Fibroblast of lung (primary cell): ENCODE measurements at regions not wholly inside any gene's neighbourhood (a gene's known extent, or its start where the extent isn't known, plus 50 kb on each side); places are given as distances from the start of the nearest gene placed in this dataset.
"Not testable (repeated sequence)": the region's sequence is repeated elsewhere in the genome, so short reads cannot be mapped to it uniquely, and the experiment has no call there.

Experiments
- DNase-seq, 2 donors: peaks; one replicate each; pipeline versions ENCODE4 v3.0.0 to v3.0.0-alpha.2; 2010; ENCODE audit warnings: low read depth in 2 of 2
- H2AFZ ChIP-seq: 2 replicates; pipeline ENCODE4 v1.5.1; 2012; ENCODE audit warnings: low read length, control low read depth, inconsistent platforms
- H3K27ac ChIP-seq: 2 replicates; pipeline ENCODE4 v1.5.1; 2011; ENCODE audit warnings: low read length, control low read depth; ENCODE audit not compliant: insufficient read depth
- H3K27me3 ChIP-seq: 2 replicates; pipeline ENCODE4 v1.5.1; 2011; ENCODE audit warnings: mild to moderate bottlenecking, low read length; ENCODE audit not compliant: control insufficient read depth, insufficient read depth
- H3K36me3 ChIP-seq: 2 replicates; pipeline ENCODE4 v1.5.1; 2011; ENCODE audit warnings: low read length; ENCODE audit not compliant: control insufficient read depth, insufficient read depth
- H3K4me1 ChIP-seq: 2 replicates; pipeline ENCODE4 v1.5.1; 2011; ENCODE audit warnings: low read length; ENCODE audit not compliant: control insufficient read depth, insufficient read depth; ENCODE audit errors: extremely low read depth
- H3K4me2 ChIP-seq: 2 replicates; pipeline ENCODE4 v1.5.1; 2011; ENCODE audit warnings: low read length, control low read depth; ENCODE audit not compliant: insufficient read depth; ENCODE audit errors: extremely low read depth
- H3K4me3 ChIP-seq, 4 experiments: fragments of 200-600 bp in 1 of 4; sonication (generic) in 1 of 4; replicated peaks in 1 of 4; 2 replicates each; pipeline ENCODE4 v1.5.1; 2011 to 2016; ENCODE audit warnings: low read length in 4 of 4, low read depth in 3 of 4, mild to moderate bottlenecking in 3 of 4, control low read depth in 2 of 4, inconsistent platforms in 1 of 4, mixed read lengths in 1 of 4; ENCODE audit not compliant: insufficient read depth in 1 of 4; ENCODE audit errors: control extremely low read depth in 1 of 4
- H3K79me2 ChIP-seq: 2 replicates; pipeline ENCODE4 v1.5.1; 2012; ENCODE audit warnings: mild to moderate bottlenecking, low read length, inconsistent platforms; ENCODE audit not compliant: control insufficient read depth, insufficient read depth
- H3K9ac ChIP-seq: 2 replicates; pipeline ENCODE4 v1.5.1; 2011; ENCODE audit warnings: mild to moderate bottlenecking, low read length, control low read depth; ENCODE audit not compliant: insufficient read depth
- H3K9me3 ChIP-seq: 2 replicates; pipeline ENCODE4 v1.5.1; 2012; ENCODE audit warnings: low read depth, low read length; ENCODE audit not compliant: control insufficient read depth, insufficient read depth
- H4K20me1 ChIP-seq: 2 replicates; pipeline ENCODE4 v1.5.1; 2011; ENCODE audit warnings: low read length; ENCODE audit not compliant: control insufficient read depth, insufficient read depth; ENCODE audit errors: extremely low read depth
- EZH2 ChIP-seq: IDR thresholded peaks from 2 replicates; pipeline ENCODE4 v1.5.1; 2012; ENCODE audit warnings: low read length, control low read depth, mild to moderate bottlenecking; ENCODE audit errors: missing control alignments
- TF ChIP-seq, protein P1 (sequence below), 2 donors: IDR thresholded peaks in 1 of 2; conservative IDR thresholded peaks in 1 of 2; 1 replicate in 1 of 2; 2 replicates in 1 of 2; pipeline ENCODE4 v1.5.1; 2011 to 2012; ENCODE audit warnings: low read length in 2 of 2, control low read depth in 1 of 2, inconsistent platforms in 1 of 2, low read depth in 1 of 2, mild to moderate bottlenecking in 1 of 2

DNA sequence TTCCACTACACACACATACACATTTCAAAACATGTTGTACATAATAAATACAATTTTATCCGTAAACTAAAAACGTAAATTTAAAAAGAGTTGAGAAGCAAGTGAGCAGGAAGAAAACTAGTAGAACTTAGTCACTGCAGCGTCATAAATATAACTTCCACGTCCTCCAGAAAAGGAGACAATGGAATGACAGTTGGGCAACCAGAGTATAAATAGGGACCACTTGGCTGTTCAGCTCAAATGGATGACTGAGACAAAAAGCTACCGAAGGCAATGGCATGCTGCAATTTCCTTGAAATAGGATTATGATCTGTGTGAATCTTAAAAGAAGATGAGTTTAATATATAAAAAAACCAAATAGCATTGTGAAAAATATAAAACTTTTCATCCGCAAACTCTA, 438.5 kb upstream of the RGMB start:
- no peak overlapping the region for H3K4me3 ChIP-seq
- H2AFZ ChIP-seq = no peak overlapping the region
- H3K9ac ChIP-seq = no peak overlapping the region
- H3K9me3 ChIP-seq = no peaks in the 10 kb centered on the region
- H3K79me2 ChIP-seq = no peaks in the 10 kb centered on the region
- H3K27me3 ChIP-seq = no peaks in the 10 kb centered on the region
- H3K36me3 ChIP-seq = peaks cover 1% of the 10 kb centered on the region
- no peaks in the 10 kb centered on the region for H4K20me1 ChIP-seq
- no peak for DNase-seq
- H3K4me1 ChIP-seq = no peaks in the 10 kb centered on the region
- H3K4me2 ChIP-seq = no peak overlapping the region
- no peak overlapping the region for H3K27ac ChIP-seq
- TF ChIP-seq EZH2 = no peak
- TF ChIP-seq, protein P1, sequence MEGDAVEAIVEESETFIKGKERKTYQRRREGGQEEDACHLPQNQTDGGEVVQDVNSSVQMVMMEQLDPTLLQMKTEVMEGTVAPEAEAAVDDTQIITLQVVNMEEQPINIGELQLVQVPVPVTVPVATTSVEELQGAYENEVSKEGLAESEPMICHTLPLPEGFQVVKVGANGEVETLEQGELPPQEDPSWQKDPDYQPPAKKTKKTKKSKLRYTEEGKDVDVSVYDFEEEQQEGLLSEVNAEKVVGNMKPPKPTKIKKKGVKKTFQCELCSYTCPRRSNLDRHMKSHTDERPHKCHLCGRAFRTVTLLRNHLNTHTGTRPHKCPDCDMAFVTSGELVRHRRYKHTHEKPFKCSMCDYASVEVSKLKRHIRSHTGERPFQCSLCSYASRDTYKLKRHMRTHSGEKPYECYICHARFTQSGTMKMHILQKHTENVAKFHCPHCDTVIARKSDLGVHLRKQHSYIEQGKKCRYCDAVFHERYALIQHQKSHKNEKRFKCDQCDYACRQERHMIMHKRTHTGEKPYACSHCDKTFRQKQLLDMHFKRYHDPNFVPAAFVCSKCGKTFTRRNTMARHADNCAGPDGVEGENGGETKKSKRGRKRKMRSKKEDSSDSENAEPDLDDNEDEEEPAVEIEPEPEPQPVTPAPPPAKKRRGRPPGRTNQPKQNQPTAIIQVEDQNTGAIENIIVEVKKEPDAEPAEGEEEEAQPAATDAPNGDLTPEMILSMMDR (conservative IDR thresholded peaks at IDR 0.05 in 1 of 2, IDR thresholded peaks at IDR 0.05 in 1 of 2; ENCODE audit: low read depth in 1 of 2, low read length in 2 of 2) = no peak

DNA sequence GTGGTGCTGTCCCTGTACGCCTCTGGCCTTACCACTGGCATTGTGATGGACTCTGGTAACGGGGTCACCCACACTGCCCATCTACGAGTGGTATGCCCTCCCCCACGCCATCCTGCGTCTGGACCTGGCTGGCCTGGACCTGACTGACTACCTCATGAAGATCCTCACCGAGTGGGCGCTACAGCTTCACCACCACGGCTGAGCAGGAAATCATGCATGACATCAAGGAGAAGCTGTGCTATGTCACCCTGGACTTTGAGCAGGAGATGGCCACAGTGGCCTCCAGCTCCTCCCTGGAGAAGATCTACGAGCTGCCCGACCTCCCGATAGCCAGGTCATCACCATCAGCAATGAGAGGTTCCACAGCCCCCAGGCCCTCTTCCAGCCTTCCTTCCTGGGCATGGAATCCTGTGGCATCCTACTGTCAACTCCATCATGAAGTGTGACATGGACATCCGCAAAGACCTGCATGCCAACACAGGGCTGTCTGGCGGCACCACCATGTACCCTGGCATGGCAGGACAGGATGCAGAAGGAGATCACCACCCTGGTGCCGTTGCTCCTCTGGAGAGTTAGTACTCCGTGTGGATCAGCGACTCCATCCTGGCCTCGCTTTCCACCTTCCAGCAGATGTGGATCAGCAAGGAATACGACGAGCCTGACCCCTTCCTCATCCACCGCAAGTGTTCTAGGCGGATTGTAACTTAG, 434.2 kb upstream of the RGMB start:
- no peak overlapping the region for H2AFZ ChIP-seq
- TF ChIP-seq, protein P1 (conservative IDR thresholded peaks at IDR 0.05 in 1 of 2, IDR thresholded peaks at IDR 0.05 in 1 of 2; ENCODE audit: low read depth in 1 of 2, low read length in 2 of 2) = no peak
- no peak for TF ChIP-seq EZH2

DNA sequence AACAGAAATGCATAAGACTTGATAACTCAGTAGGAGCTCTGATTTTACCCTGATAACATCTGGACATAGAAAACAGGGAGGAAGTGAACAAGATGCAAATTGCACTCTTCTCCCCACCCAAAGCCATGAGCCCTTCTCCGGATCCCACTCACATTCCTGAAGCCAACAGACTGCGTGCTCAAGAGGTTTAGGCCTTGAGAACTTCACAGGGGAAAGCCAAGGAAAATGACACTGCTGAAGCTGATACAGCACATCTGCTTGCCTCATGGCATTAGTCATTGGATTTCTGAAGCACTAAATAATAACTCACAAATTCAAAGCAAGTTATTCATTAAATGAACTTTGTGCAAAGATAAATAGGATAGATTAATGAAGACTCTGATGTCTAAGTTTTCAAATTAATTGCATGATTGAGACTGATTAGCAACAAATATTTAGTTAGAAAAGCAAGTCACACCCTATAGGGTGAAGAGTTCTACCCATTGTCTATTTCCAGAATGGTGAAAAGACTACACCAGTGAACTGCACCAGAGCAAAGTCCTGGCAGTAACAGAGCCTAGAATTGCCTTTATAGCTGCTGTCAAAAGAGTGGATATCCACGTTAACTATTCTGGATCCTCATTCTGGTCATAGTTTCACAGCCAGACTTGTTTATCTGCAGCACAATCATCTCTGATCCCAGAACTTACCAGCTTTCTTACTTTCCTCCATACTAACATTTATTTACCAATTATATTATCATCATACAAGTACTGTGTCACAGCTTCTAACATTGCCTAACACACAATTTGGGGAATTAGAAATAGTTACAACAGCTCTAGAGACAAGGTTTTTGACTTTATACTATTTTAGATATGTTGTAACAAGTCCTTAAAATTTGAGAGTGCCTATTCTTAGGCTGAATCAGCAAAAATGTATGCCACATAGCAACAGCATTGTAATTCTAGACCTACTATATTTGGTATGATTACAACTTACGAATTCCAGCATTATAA, 432.1 kb upstream of the RGMB start:
- Histone ChIP-seq H3K9ac (peak overlapping the region; percentile 20), H3K27ac (peak overlapping the region; percentile 90)
- TF ChIP-seq, protein P1 (conservative IDR thresholded peaks at IDR 0.05 in 1 of 2, IDR thresholded peaks at IDR 0.05 in 1 of 2; ENCODE audit: low read depth in 1 of 2, low read length in 2 of 2) = no peak
- no peak for TF ChIP-seq EZH2

More for the DNA sequence above, 434.2 kb upstream of the RGMB start:
- H3K79me2 ChIP-seq = no peaks in the 10 kb centered on the region
- H3K4me3 ChIP-seq = no peak overlapping the region
- no peaks in the 10 kb centered on the region for H4K20me1 ChIP-seq
- H3K4me1 ChIP-seq = peaks cover 10% of the 10 kb centered on the region
- DNase-seq = no peak
- H3K36me3 ChIP-seq = peaks cover 1% of the 10 kb centered on the region
- no peak overlapping the region for H3K4me2 ChIP-seq
- H3K27ac ChIP-seq = no peak overlapping the region
- H3K9ac ChIP-seq = no peak overlapping the region
- H3K9me3 ChIP-seq = no peaks in the 10 kb centered on the region
- H3K27me3 ChIP-seq = no peaks in the 10 kb centered on the region

DNA sequence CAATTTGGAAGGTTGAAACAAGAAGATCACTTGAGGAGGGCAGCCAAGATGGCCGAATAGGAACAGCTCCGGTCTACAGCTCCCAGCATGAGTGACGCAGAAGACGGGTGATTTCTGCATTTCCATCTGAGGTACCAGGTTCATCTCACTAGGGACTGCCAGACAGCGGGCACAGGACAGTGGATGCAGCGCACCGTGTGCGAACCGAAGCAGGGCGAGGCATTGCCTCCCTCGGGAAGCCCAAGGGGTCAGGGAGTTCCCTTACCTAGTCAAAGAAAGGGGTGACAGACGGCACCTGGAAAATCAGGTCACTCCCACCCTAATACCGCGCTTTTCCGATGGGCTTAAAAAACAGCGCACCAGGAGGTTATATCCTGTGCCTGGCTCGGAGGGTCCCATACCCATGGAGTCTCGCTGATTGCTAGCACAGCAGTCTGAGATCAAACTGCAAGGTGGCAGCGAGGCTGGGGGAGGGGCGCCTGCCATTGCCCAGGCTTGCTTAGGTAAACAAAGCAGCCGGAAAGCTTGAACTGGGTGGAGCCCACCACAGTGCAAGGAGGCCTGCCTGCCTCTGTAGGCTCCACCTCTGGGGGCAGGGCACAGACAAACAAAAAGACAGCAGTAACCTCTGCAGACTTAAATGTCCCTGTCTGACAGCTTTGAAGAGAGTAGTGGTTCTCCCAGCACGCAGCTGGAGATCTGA, 430.4 kb upstream of the RGMB start:
- not testable (repeated sequence) for H2AFZ ChIP-seq, H3K27ac ChIP-seq

More for the DNA sequence above, 432.1 kb upstream of the RGMB start:
- Histone ChIP-seq H4K20me1 (no peaks in the 10 kb centered on the region), H2AFZ (peak overlapping the region; percentile 49), H3K4me1 (peaks cover 10% of the 10 kb centered on the region), H3K9me3 (no peaks in the 10 kb centered on the region), H3K4me2 (no peak overlapping the region), H3K4me3 (no peak overlapping the region), H3K27me3 (no peaks in the 10 kb centered on the region), H3K79me2 (no peaks in the 10 kb centered on the region), H3K36me3 (peaks cover 1% of the 10 kb centered on the region)
- DNase-seq = peak; percentile 90 to 97

More for the DNA sequence above, 430.4 kb upstream of the RGMB start:
- H3K4me3 ChIP-seq, H4K20me1 ChIP-seq, H3K27me3 ChIP-seq, DNase-seq, H3K79me2 ChIP-seq, H3K9me3 ChIP-seq, H3K36me3 ChIP-seq, H3K9ac ChIP-seq, H3K4me2 ChIP-seq: not testable (repeated sequence)
- H3K4me1 ChIP-seq = peaks cover 10% of the 10 kb centered on the region
